SIG-M5 treated with dmso at 0.1 percent for 504 hours (cell line): ENCODE measurements at regions not wholly inside any gene's neighbourhood (a gene's known extent, or its start where the extent isn't known, plus 50 kb on each side); places are given as distances from the start of the nearest gene placed in this dataset.

Experiments
- DNase-seq: peaks from one replicate; lab custom pipeline; 2025; ENCODE audit not compliant: unreplicated experiment; lab: John Stamatoyannopoulos, UW

- no peak for DNase-seq
Observed at GRCh38 chr6:81822568-81822967, 70.1 kb upstream of the TENT5A start.

DNA sequence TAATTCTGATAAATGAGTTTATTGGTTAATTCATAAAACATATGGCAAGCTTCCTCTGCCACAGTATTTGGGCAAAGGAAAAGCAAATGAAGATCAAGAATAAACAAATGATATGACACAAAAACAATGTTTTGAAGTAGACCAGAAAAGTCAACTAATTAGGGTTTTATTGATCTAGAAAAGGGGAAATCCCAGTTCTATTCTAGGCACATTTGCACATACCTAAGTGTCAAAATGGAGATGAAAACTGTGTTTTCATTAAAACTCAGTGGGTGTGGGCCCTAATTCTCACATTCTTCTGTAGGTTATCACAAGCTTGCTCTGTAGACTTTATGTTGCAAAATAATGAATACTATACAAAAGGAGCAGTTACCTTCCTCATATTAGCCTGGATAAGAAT is 69.0 kb upstream of the TENT5A start:
- DNase-seq, result no peak

DNA sequence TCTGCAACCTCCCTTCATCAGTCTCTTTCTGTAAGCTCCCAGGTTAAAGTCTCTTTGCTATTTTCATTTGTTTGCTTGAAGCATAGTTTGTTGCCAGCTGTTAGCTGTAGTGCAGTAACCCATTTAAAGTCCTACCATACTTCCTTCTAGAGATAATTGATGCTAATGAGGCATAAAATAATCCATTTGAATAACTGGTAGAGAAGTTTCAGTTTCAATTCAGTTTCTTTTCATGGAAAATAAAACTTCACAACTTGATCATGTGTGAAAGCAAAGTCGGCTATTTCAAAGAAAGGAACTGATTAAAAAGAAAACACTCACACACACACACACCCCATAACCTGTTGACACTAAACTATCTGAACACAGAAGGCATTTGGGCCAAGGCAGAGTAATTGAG is 68.5 kb upstream of the TENT5A start:
- DNase-seq, result no peak

DNA sequence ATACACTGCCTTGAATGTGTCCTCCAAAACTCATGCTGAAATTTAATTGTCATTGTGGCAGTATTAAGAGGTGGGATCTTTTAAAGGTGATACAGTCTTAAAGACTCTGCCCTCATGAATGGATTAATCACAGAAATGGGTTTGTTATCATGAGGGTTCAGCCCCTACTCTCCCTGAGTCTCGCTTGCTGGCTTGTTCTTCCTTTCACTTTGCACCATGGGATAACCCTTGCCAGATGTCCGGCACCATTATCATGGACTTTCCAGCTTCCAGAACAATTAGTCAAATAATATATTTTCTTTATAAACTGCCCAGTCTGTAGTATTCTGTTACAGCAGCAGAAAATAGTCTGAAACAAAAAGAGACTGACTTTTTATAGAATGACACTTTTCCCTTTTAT is 67.9 kb upstream of the TENT5A start:
- no peak for DNase-seq

DNA sequence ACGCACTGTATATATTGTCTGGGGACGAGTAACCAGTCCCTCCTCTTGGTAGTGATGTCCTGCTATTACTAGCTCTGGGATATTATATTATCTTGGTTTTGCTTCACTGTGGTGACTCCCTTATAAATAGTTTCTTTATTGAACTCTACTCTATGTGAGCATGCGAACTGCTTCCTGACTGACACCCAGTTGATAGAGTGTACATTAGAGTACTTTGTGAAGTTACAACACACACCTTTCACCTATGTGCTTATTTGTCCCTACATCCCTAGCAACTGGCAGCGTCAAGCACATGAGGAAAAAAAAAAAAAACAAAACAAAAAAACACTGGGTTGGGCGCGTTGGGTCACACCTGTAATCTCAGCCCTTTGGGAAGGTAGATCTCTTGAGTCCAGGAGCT is 67.3 kb upstream of the TENT5A start:
- DNase-seq, result no peak

DNA sequence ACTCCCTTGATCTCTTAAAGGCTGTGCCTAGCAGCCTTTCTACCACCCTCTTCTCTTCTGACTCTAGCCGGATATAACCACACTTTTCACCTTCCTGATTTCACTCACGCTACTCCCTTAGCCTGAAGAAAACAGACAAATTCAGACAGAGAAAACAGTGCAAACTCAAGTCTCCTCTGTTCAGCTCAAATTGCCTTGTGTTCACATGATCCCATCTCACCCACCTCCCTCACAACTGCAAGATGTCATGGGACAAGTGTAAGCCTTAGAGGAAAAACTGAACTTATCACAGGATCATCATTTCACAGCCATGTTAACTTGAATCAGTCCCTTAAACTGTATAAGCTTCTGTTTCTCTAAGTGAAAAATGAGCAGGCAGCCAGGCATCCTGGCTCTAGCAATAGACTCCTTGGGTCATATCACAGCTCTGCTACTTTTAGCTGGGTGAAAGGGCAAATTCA is 66.5 kb upstream of the TENT5A start:
- no peak for DNase-seq

DNA sequence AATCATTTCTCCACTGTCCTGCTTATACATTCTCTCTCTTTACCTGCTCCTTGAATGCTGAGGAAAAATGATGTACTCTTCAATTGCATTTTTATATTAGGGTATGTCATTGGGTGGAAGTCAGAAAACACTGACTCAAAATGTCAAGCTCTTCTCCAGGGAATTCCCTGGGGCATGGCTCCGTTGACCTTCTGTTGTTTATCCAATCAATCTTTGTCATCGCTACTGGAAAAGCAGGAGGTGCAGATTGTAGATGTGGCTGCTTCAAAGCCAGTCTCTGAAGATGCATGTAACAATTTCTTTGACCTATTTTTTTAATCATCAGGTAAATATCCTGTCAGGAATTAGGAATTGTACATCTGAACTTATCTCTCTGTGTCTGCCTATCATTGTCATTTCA is 63.9 kb upstream of the TENT5A start:
- no peak for DNase-seq

- DNase-seq, result no peak
Observed at GRCh38 chr6:81814370-81815076, 62.0 kb upstream of the TENT5A start.

DNA sequence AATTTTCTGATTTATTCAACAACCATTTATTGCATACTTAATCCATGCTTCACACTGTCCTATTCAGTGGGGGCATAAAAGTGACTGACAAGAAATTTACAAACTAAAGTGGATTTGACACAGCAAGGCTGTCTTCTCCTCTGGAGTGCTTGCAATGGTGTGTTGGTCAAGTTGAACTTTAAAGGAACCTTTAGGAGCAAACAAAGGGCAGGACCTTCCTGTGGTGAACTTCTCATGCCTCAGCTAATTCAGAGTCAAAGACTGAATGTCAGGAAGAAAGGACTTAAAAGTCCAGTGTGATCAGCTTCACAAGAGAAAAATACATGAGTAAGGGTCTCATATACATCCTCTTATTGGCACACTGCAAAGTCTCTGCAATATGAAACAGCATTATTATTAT is 60.8 kb upstream of the TENT5A start:
- DNase-seq, result no peak

DNA sequence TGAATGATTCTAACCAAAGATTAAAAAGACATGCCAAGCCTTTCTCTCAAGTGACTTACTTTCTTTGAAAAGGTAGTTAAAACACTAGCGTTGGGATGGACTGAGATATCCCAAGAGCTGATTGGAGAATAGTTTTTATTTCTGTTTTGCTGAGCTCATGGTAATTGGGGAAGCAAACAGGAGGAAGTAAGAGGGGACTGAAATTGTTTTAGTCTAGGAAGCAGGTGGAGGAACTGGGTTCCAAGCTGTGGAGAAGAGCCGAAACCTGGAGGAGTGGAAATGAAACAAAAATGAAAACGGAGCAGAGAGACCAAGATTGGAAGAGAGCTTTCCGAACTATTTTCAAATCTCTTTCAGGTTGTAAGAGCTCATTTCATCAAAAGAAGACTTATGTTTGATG is 59.9 kb upstream of the TENT5A start:
- DNase-seq, result peak; percentile 72

DNA sequence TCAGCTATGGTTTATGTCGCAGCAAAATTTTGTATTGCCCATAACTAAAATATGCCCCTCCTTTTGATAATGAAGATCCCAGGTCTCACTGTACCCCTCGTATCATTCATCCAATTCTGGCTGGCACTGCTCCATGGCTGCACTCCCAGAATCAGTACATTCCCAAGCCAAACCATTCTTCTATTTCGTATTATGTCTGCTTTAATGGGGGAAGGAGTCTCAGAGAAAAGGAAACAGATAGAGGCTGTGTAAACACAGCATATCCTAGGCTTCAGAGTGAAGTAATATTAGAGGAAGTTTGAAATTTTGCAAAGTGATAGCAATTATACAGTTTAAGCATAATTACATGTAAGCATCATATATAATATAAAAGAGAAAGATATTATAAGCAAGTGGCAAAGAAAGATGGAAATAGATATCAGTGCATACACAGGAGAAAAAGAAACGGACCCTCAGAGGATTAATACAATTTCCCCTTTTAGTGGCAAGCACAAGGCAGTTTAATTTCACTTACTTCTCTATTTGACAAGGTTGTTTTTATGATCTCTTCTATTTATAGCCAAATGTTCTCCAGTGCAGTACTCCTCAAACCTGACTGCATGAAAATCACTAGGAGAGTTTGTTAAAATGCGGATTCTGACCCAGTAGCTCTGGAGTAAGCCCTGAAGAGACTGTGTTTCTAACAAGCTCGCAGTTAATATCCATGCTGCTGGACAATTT is 56.5 kb upstream of the TENT5A start:
- DNase-seq, result peak; percentile 82

DNA sequence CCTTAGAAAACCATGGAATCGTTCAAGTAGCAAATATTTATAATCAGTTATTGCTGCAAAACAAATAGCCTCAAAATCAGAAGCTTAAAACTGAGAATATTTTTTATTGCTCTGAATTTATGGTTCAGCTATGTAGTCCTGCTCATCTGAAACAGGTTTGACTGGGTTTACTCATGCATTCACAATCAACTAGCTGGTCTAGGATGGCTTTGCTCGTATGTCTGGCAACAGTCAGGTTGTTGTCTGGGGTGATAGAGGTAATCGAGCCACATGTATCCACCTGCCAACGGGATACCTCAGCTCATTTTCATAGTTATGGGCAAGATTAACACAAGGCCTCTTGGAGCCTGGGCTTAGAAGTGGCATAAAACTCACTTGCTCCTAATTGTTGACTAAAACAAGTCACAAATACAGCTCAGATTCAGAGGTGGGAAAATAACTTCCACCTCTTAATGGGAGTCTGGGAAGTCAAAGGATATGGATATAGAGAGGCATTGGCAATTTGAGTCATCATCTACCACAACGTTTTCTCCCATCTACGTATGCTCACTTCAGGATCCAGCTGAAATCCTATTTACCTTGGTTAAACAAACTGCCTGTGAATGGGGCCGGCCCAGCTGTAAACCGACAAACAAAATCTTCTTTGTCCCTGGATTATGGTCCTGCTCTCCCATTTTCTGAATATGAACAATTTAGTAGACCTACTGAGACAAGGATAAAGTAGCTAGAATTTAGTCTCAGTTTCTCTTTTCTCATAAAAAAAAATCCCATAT is 54.5 kb upstream of the TENT5A start:
- peak; percentile 34 for DNase-seq

- no peak for DNase-seq
Observed at GRCh38 chr6:81802356-81802755, 49.9 kb upstream of the TENT5A start.
